Bronchial epithelial cell (primary cell): ENCODE measurements at regions not wholly inside any gene's neighbourhood (a gene's known extent, or its start where the extent isn't known, plus 50 kb on each side); places are given as distances from the start of the nearest gene placed in this dataset.

Experiments
- DNase-seq: peaks from one replicate; pipeline ENCODE4 v3.0.0-alpha.2; 2010; ENCODE audit warnings: low read depth
- FAIRE-seq: peaks from 2 replicates; lab custom pipeline; 2011; peaks lifted over from hg19 to GRCh38; lab: Jason Lieb, UNC
- H3K27me3 ChIP-seq: 2 replicates; pipeline ENCODE4 v1.5.1; 2011; ENCODE audit warnings: low read length; ENCODE audit not compliant: control insufficient read depth, insufficient read depth
- H3K36me3 ChIP-seq: 2 replicates; pipeline ENCODE4 v1.5.1; 2011; ENCODE audit warnings: low read length; ENCODE audit not compliant: control insufficient read depth, insufficient read depth
- H3K4me3 ChIP-seq: 2 replicates; pipeline ENCODE4 v1.5.1; 2011; ENCODE audit warnings: mild to moderate bottlenecking, low read depth, low read length, control low read depth
- CTCF ChIP-seq: IDR thresholded peaks from 2 replicates; pipeline ENCODE4 v1.5.1; 2011; ENCODE audit warnings: mild to moderate bottlenecking, moderate library complexity, low read length, control low read depth, inconsistent platforms; ENCODE audit not compliant: insufficient read depth, severe bottlenecking

- DNase-seq (no peak), FAIRE-seq (no peak)
- no peaks in the 10 kb centered on the region for H3K27me3 ChIP-seq
- H3K36me3 ChIP-seq, result no peaks in the 10 kb centered on the region
- no peak overlapping the region for H3K4me3 ChIP-seq
- no peak for TF ChIP-seq CTCF
These were observed 114.1 kb upstream of the HDAC4 start for GRCh38 chr2:239514754-239515530.

DNA sequence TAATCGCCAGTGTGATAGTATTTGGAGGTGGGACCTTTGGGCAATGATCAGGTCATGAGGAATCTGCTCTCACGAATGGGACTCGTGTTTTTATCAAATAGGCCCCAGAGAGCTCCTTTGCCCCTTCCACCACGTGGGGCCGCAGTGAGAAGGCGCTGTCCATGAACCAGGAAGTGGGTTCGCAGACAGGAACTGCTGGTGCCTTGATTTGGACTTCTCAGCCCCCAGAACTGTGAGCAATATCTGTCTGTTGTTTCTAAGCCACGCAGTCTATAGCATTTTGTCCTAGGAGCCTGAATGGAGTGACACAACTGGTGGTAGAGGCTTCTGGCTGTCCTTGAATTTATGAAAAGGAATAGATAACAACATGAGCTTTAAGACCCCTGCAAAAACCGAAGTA is 111.2 kb upstream of the HDAC4 start:
- no peak for FAIRE-seq
- DNase-seq, result no peak
- H3K36me3 ChIP-seq, result no peaks in the 10 kb centered on the region
- no peaks in the 10 kb centered on the region for H3K27me3 ChIP-seq
- TF ChIP-seq CTCF, result no peak
- no peak overlapping the region for H3K4me3 ChIP-seq

DNA sequence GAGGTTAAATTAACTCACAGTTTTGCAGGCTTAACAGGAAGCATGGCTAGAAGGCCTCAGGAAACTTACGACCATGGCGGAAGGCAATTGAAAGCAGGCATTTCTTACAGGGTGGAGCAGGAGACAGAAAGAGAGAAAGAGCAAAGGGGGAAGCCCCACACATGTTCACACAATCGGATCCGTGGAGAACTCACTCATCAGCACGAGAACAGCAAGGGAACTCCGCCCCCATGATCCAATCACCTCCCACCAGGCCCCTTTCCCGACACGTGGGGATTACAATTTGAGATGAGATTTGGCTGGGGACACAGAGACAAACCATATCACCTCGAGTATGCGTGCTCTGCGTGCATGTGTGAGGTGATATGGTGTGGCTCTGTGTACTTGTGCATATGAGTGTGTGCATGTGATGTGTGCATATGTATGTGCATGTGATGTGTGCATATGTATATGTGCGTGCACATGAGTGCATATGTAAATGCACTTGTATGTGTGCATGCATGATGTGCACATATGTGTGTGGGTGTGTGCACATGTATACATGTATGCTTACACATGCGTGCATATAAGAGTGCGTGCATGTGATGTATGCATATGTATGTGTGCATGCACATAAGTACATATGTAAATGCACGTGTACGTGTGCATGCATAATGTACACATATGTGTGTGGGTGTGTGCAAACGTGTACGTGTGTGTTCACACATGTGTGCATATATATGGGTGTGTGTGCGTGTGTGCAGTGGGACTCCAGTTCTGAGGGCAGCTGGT is 108.7 kb upstream of the HDAC4 start:
- no peak for FAIRE-seq
- no peak for TF ChIP-seq CTCF
- no peaks in the 10 kb centered on the region for H3K27me3 ChIP-seq
- no peak overlapping the region for H3K4me3 ChIP-seq
- DNase-seq, result no peak
- H3K36me3 ChIP-seq, result no peaks in the 10 kb centered on the region

- Histone ChIP-seq H3K36me3 (no peaks in the 10 kb centered on the region), H3K27me3 (no peaks in the 10 kb centered on the region), H3K4me3 (no peak overlapping the region)
- no peak for FAIRE-seq
- no peak for TF ChIP-seq CTCF
- DNase-seq, result no peak
These were observed 107.4 kb upstream of the HDAC4 start for GRCh38 chr2:239508261-239508660.

GRCh38 chr2:239507576-239508258 is 106.9 kb upstream of the HDAC4 start:
- H3K36me3 ChIP-seq, result no peaks in the 10 kb centered on the region
- no peaks in the 10 kb centered on the region for H3K27me3 ChIP-seq
- DNase-seq (no peak), FAIRE-seq (no peak)
- H3K4me3 ChIP-seq, result no peak overlapping the region
- no peak for TF ChIP-seq CTCF
